ENCODE measurements at regions not wholly inside any gene's neighbourhood (a gene's known extent, or its start where the extent isn't known, plus 50 kb on each side); places are given as distances from the start of the nearest gene placed in this dataset.

DNA sequence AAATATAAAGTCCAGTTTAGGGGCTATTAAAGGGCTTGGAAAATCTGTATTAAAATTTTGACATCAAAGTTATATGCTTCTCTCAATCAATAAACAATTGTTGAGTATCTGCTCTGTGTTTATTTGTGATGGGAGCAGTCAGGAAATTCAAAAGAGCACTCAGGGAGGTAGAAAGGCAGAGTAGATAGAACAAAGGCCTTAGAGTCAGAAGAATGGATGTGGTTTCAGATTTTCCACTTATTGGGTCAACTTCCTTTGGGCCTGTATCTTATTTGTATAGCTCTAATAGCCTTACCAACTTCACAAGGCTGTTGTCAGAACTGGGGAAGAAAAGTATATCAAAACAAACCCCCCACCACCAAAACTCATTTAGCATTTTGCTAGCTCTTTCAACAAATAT is 302.6 kb downstream of the SPRY2 start:
- no peak overlapping the region for H3K27ac ChIP-seq
- TF ChIP-seq CTCF (IDR thresholded peaks at IDR 0.05), result no peak
- no peak overlapping the region for H3K4me3 ChIP-seq
- H3K27me3 ChIP-seq, result no peaks in the 10 kb centered on the region
- H3K9me3 ChIP-seq, result no peaks in the 10 kb centered on the region
- H3K36me3 ChIP-seq, result no peaks in the 10 kb centered on the region
- intact Hi-C loops (cut with DNase I), result no loop called here
- no peak overlapping the region for H3K9ac ChIP-seq (ENCODE audit: low read depth in 2 of 2, low read length in 2 of 2)
- DNase-seq, result no peak
- H3K4me1 ChIP-seq, result no peaks in the 10 kb centered on the region

GRCh38 chr13:80037505-80037888 is 303.4 kb downstream of the SPRY2 start:
- no peak for TF ChIP-seq CTCF (IDR thresholded peaks at IDR 0.05)
- Histone ChIP-seq H3K27ac (no peak overlapping the region), H3K9ac (ENCODE audit: low read depth in 2 of 2, low read length in 2 of 2) (no peak overlapping the region), H3K9me3 (no peaks in the 10 kb centered on the region), H3K4me3 (no peak overlapping the region), H3K27me3 (no peaks in the 10 kb centered on the region), H3K36me3 (no peaks in the 10 kb centered on the region), H3K4me1 (no peaks in the 10 kb centered on the region)
- intact Hi-C loops (cut with DNase I), result no loop called here
- DNase-seq, result no peak

GRCh38 chr13:80036845-80037504 is 304.0 kb downstream of the SPRY2 start:
- no peak for DNase-seq
- intact Hi-C loops (cut with DNase I), result no loop called here

DNA sequence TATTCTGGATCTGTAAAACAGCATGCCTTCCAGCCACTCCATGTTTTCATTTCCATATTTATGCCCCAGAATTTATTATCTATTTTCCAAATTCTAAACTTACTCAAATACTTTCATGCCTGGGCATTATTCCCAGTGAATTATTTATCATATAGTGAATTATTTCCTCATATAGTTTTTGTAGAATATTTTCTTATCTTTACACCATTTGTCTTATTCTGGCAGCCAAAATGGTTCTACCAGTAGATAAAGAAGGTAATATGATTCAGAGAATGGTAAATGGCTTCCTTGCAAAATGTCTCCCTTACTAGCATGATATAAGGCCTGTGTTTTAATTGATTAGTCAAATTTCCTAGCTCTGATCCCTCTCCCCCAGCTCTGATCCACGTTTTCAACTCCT is 305.8 kb downstream of the SPRY2 start:
- no peak for DNase-seq
- Histone ChIP-seq H3K4me3 (no peak overlapping the region), H3K9me3 (no peaks in the 10 kb centered on the region), H3K36me3 (no peaks in the 10 kb centered on the region), H3K9ac (ENCODE audit: low read depth in 2 of 2, low read length in 2 of 2) (no peak overlapping the region), H3K27me3 (no peaks in the 10 kb centered on the region), H3K4me1 (no peaks in the 10 kb centered on the region), H3K27ac (no peak overlapping the region)
- intact Hi-C loops (cut with DNase I), result no loop called here
- TF ChIP-seq CTCF (IDR thresholded peaks at IDR 0.05), result no peak

More at GRCh38 chr13:80036845-80037504, 304.0 kb downstream of the SPRY2 start:
- Histone ChIP-seq H3K27ac (no peak overlapping the region), H3K9ac (ENCODE audit: low read depth in 2 of 2, low read length in 2 of 2) (no peak overlapping the region), H3K9me3 (no peaks in the 10 kb centered on the region), H3K4me3 (no peak overlapping the region), H3K4me1 (no peaks in the 10 kb centered on the region), H3K36me3 (no peaks in the 10 kb centered on the region), H3K27me3 (no peaks in the 10 kb centered on the region)
- no peak for TF ChIP-seq CTCF (IDR thresholded peaks at IDR 0.05)

GRCh38 chr13:80033951-80034350 is 307.0 kb downstream of the SPRY2 start:
- Histone ChIP-seq H3K4me3 (no peak overlapping the region), H3K27ac (no peak overlapping the region), H3K36me3 (no peaks in the 10 kb centered on the region), H3K9ac (ENCODE audit: low read depth in 2 of 2, low read length in 2 of 2) (no peak overlapping the region), H3K27me3 (no peaks in the 10 kb centered on the region), H3K4me1 (no peaks in the 10 kb centered on the region), H3K9me3 (no peaks in the 10 kb centered on the region)
- DNase-seq, result no peak
- no peak for TF ChIP-seq CTCF (IDR thresholded peaks at IDR 0.05)
- intact Hi-C loops (cut with DNase I), result no loop called here

Data from colonic mucosa (tissue), 4 donors.